ENCODE measurements at regions not wholly inside any gene's neighbourhood (a gene's known extent, or its start where the extent isn't known, plus 50 kb on each side); places are given as distances from the start of the nearest gene placed in this dataset.

DNA sequence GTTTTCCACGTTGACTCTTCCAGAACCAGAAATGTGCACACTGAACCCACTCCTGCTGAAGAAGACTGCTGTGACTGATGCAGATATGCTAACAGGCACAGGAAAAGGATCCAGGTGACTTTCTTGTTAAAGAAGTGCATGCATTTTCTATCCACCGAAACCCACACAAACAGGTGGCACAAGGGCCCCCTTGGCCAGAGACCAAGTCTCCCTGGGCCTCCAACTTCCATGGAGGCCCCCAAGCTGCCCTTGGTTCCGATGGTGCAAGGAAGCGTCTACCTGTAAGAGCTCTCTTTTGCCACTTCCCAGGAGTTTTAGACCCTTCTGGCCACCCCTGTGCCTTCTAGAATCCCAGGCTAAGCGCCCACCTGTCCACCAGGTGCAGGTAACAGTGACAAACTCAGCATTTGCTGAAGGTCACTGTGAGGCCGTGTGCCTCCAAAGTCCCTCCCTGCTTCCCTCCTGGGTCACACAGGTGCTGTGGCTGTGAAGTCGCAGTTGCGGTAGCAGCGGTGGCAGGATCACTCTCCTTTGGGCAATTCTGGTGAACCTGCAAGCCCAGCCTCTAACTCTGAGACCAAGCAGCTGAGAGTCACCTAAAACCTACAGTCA lies 134.8 kb downstream of the PXDC1 start:
- Histone ChIP-seq H3F3A (replicated peaks; ENCODE audit: low read depth) (no peaks in the 10 kb centered on the region), H3K4me2 (no peak overlapping the region), H2AFZ (no peak overlapping the region), H3K79me2 (replicated peaks; ENCODE audit: insufficient read depth) (no peaks in the 10 kb centered on the region), H3K27ac (ENCODE audit: low read depth) (no peak overlapping the region), H3K9me2 (ENCODE audit: insufficient read depth) (no peaks in the 10 kb centered on the region), H4K20me1 (replicated peaks; ENCODE audit: insufficient read depth) (no peaks in the 10 kb centered on the region), H3K4me3 (no peak overlapping the region), H3K27me3 (ENCODE audit: insufficient read depth) (no peaks in the 10 kb centered on the region), H3K4me1 (ENCODE audit: insufficient read depth) (no peaks in the 10 kb centered on the region), H3K36me3 (ENCODE audit: insufficient read depth) (no peaks in the 10 kb centered on the region)
- Mint-ChIP-seq H3K9me3 (no peaks in the 10 kb centered on the region; the same call in 2 of the 3 replicates), H3K4me3 (no peak overlapping the region), H3K4me1 (peaks cover 5% of the 10 kb centered on the region; the same call in 2 of the 3 replicates), H3K27me3 (ENCODE audit: insufficient read depth, low read depth, poor library complexity) (peaks cover 6% of the 10 kb centered on the region), H3K27ac (no peak overlapping the region), H3K36me3 (ENCODE audit: low read depth) (no peaks in the 10 kb centered on the region)
- ATAC-seq (no peak), DNase-seq (ENCODE audit: low spot score) (no peak)
- TF ChIP-seq ZNF331 (CRISPR knock-in tag; IDR thresholded peaks at IDR 0.05; ENCODE audit: low read depth) (no peak), EZH2phosphoT487 (IDR thresholded peaks at IDR 0.05; ENCODE audit: unreplicated experiment) (no peak), STAT1 (IDR thresholded peaks at IDR 0.05; ENCODE audit: unreplicated experiment) (no peak), CTCF (conservative IDR thresholded peaks at IDR 0.05; ENCODE audit: low read depth in 2 of 2) (no peak), REST (IDR thresholded peaks at IDR 0.05; ENCODE audit: unreplicated experiment) (no peak), EZH2 (IDR thresholded peaks at IDR 0.05; ENCODE audit: low read depth, unreplicated experiment) (no peak), NANOG (IDR thresholded peaks at IDR 0.05; ENCODE audit: borderline replicate concordance) (no peak), ZNF114 (CRISPR knock-in tag; IDR thresholded peaks at IDR 0.05) (no peak), JUNB (IDR thresholded peaks at IDR 0.05; ENCODE audit: unreplicated experiment) (no peak), CREB1 (CRISPR knock-in tag; IDR thresholded peaks at IDR 0.05; ENCODE audit: low read depth) (no peak)
- TF ChIP-seq, protein P1, sequence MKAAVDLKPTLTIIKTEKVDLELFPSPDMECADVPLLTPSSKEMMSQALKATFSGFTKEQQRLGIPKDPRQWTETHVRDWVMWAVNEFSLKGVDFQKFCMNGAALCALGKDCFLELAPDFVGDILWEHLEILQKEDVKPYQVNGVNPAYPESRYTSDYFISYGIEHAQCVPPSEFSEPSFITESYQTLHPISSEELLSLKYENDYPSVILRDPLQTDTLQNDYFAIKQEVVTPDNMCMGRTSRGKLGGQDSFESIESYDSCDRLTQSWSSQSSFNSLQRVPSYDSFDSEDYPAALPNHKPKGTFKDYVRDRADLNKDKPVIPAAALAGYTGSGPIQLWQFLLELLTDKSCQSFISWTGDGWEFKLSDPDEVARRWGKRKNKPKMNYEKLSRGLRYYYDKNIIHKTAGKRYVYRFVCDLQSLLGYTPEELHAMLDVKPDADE (IDR thresholded peaks at IDR 0.05): no peak
